ENCODE measurements at regions not wholly inside any gene's neighbourhood (a gene's known extent, or its start where the extent isn't known, plus 50 kb on each side); places are given as distances from the start of the nearest gene placed in this dataset.

GRCh38 chr2:120919771-120920453 is 184.2 kb downstream of the GLI2 start:
- DNase-seq (ENCODE audit: low read depth) = no peak
- no peak overlapping the region for H3K4me3 ChIP-seq (ENCODE audit: low read depth, low read length)
- TF ChIP-seq, protein P1, sequence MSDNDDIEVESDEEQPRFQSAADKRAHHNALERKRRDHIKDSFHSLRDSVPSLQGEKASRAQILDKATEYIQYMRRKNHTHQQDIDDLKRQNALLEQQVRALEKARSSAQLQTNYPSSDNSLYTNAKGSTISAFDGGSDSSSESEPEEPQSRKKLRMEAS (IDR thresholded peaks at IDR 0.05; ENCODE audit: low read depth, low read length) = no peak
- TF ChIP-seq MYC (IDR thresholded peaks at IDR 0.05; ENCODE audit: low read depth, low read length) (no peak), POLR2A (IDR thresholded peaks at IDR 0.05; ENCODE audit: extremely low read depth, insufficient read length) (no peak), CTCF (IDR thresholded peaks at IDR 0.05; ENCODE audit: low read depth, low read length) (no peak)

DNA sequence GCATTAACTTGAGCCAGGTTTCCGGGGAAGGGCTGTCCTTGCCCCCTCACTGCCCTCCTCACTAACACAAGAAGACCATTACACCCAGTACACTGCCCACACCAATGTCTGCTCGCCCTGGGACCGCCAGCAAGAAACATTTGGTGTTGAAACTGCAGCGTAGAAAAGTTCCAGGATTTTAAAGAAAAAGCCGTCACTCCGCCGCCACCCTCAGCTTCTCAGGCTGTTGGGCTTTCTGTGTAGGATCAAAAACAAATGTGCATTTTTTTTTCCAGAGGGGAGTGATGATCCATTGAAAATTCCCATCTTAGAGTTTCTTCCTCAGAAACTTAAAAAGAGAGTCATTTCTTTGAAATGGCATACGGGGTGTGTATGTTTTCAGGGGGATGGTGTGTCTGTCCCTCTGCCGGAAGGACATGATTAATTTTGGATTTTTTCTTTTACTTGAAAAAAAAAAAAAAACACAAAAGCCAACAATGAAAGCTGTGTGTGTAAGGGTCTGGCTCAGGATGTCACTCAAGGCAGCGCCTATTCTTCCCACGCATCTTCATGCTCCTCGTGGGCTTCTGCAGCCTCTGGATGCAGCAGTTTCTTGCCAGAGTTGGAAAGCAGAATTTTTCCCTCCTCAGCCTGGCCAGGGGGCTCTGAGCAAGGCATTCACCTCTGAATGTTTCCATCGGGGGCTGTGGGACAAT is 184.9 kb downstream of the GLI2 start:
- TF ChIP-seq CTCF (IDR thresholded peaks at IDR 0.05; ENCODE audit: low read depth, low read length) = no peak
- H3K4me3 ChIP-seq (ENCODE audit: low read depth, low read length) = no peak overlapping the region
- no peak for DNase-seq (ENCODE audit: low read depth)

DNA sequence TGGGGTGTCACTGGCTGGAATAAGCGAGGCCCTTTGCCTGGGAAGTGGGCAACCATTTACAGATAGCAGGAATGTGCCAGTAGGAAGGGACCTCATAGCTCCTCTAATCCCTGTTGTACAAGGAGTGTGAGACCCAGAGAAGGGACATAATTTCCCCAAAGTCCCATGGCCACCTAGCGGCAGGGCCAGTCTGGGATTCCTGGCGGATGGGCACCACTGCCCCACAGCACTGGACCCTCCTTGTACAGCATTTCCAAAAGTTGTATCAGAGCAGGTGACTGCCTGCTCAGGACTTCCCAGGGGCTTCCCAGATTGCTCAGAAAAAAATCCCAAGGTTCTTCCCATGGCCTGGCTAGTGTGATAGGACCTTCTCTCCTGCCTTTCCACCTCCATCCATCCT is 185.8 kb downstream of the GLI2 start:
- H3K4me3 ChIP-seq (ENCODE audit: low read depth, low read length) = no peak overlapping the region

DNA sequence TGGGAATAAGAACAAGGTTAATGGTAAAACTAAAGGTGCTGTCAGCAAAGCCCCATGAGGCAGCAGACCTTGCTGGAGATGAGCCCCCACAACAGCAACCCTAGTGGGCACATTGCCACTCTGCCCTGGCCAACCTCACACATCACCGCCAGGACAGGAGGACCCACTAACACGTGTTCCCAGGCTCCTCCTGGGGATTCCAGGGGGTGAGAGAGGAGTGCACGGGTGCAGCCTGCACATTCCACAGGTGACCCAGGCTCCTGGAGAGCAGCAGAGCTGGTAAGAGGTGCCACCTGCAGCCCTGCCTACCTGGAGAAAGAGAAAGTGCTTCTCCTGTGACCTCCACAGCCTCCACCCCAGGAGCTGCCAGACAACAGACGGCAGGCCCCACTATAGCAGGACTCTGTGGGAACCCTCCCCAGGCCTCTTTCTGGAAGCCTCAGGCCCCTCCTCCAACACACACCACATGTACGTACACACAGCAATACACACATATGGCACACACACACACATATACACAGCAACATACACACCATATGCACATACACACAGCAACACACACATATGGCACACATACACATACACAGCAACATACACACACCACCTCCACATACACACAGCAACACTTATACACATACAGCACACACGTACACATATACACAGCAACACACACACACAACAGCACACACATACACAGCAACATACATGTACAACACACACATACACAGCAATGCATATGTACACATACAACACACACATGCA is 187.1 kb downstream of the GLI2 start:
- DNase-seq (ENCODE audit: low read depth) = no peak
- TF ChIP-seq, protein P1 (IDR thresholded peaks at IDR 0.05; ENCODE audit: low read depth, low read length) = no peak
- no peak for TF ChIP-seq MYC (IDR thresholded peaks at IDR 0.05; ENCODE audit: low read depth, low read length)
- no peak for TF ChIP-seq POLR2A (IDR thresholded peaks at IDR 0.05; ENCODE audit: extremely low read depth, insufficient read length)
- TF ChIP-seq CTCF (IDR thresholded peaks at IDR 0.05; ENCODE audit: low read depth, low read length) = no peak
- H3K4me3 ChIP-seq (ENCODE audit: low read depth, low read length) = no peak overlapping the region

More for the DNA sequence above, 185.8 kb downstream of the GLI2 start:
- TF ChIP-seq MYC (IDR thresholded peaks at IDR 0.05; ENCODE audit: low read depth, low read length) (no peak), CTCF (IDR thresholded peaks at IDR 0.05; ENCODE audit: low read depth, low read length) (no peak), POLR2A (IDR thresholded peaks at IDR 0.05; ENCODE audit: extremely low read depth, insufficient read length) (no peak)
- TF ChIP-seq, protein P1 (IDR thresholded peaks at IDR 0.05; ENCODE audit: low read depth, low read length) = no peak
- no peak for DNase-seq (ENCODE audit: low read depth)

- no peak overlapping the region for H3K4me3 ChIP-seq (ENCODE audit: low read depth, low read length)
Observed at GRCh38 chr2:120923426-120923825, 187.8 kb downstream of the GLI2 start.

More at GRCh38 chr2:120923426-120923825, 187.8 kb downstream of the GLI2 start:
- TF ChIP-seq, protein P1 (IDR thresholded peaks at IDR 0.05; ENCODE audit: low read depth, low read length) = no peak
- TF ChIP-seq POLR2A (IDR thresholded peaks at IDR 0.05; ENCODE audit: extremely low read depth, insufficient read length) (no peak), CTCF (IDR thresholded peaks at IDR 0.05; ENCODE audit: low read depth, low read length) (no peak), MYC (IDR thresholded peaks at IDR 0.05; ENCODE audit: low read depth, low read length) (no peak)
- DNase-seq (ENCODE audit: low read depth) = no peak

Data from NB4 (cell line).